Activated T-cell treated with anti-CD3 and anti-CD28 coated beads, Interleukin-2, amount 50 U/mL, for 4 hours (primary cell): ENCODE measurements at regions not wholly inside any gene's neighbourhood (a gene's known extent, or its start where the extent isn't known, plus 50 kb on each side); places are given as distances from the start of the nearest gene placed in this dataset.

Source experiments
- ATAC-seq, 2 donors: fragments of 200-7000 bp; cut with Tn5 transposase; one replicate each; pipeline ENCODE4 v1.10.0; 2021
- DNase-seq: peaks from one replicate; pipeline ENCODE4 v3.0.0-alpha.2; 2020
- H3K27me3 Mint-ChIP-seq: one replicate; pipeline ENCODE4 v1.8.0; 2021; ENCODE audit warnings: low read depth, mixed read lengths
- H3K36me3 Mint-ChIP-seq: one replicate; pipeline ENCODE4 v1.8.0; 2022; ENCODE audit warnings: mixed read lengths; ENCODE audit not compliant: insufficient read depth
- H3K4me1 Mint-ChIP-seq: one replicate; pipeline ENCODE4 v1.8.0; 2021; ENCODE audit warnings: low read depth, mixed read lengths
- H3K4me3 Mint-ChIP-seq: one replicate; pipeline ENCODE4 v1.8.0; 2021; ENCODE audit warnings: mild to moderate bottlenecking, moderate library complexity, mixed read lengths
- H3K9me3 Mint-ChIP-seq: one replicate; pipeline ENCODE4 v1.8.0; 2021; ENCODE audit warnings: mixed read lengths

- no peaks in the 10 kb centered on the region for H3K4me1 Mint-ChIP-seq
- peaks cover 14% of the 10 kb centered on the region for H3K9me3 Mint-ChIP-seq
- H3K4me3 Mint-ChIP-seq, result no peak overlapping the region
- DNase-seq (no peak), ATAC-seq (no peak)
- H3K27me3 Mint-ChIP-seq, result no peaks in the 10 kb centered on the region
- H3K36me3 Mint-ChIP-seq, result no peaks in the 10 kb centered on the region
Observed at GRCh38 chr13:37450276-37450675, 148.3 kb downstream of the POSTN start.

- Mint-ChIP-seq H3K9me3 (no peaks in the 10 kb centered on the region), H3K27me3 (no peaks in the 10 kb centered on the region), H3K36me3 (no peaks in the 10 kb centered on the region), H3K4me3 (no peak overlapping the region), H3K4me1 (no peaks in the 10 kb centered on the region)
- ATAC-seq (no peak), DNase-seq (no peak)
Observed at GRCh38 chr13:37448153-37448552, 150.4 kb downstream of the POSTN start.

- Mint-ChIP-seq H3K36me3 (no peaks in the 10 kb centered on the region), H3K4me1 (no peaks in the 10 kb centered on the region), H3K27me3 (no peaks in the 10 kb centered on the region), H3K9me3 (no peaks in the 10 kb centered on the region), H3K4me3 (no peak overlapping the region)
- no peak for ATAC-seq
- no peak for DNase-seq
Observed at GRCh38 chr13:37446503-37446902, 152.1 kb downstream of the POSTN start.

GRCh38 chr13:37443538-37443937 is 155.0 kb downstream of the POSTN start:
- Mint-ChIP-seq H3K36me3 (no peaks in the 10 kb centered on the region), H3K4me3 (no peak overlapping the region), H3K9me3 (no peaks in the 10 kb centered on the region), H3K27me3 (no peaks in the 10 kb centered on the region), H3K4me1 (no peaks in the 10 kb centered on the region)
- no peak for ATAC-seq
- DNase-seq, result no peak

GRCh38 chr13:37442996-37443395 is 155.6 kb downstream of the POSTN start:
- Mint-ChIP-seq H3K36me3 (no peaks in the 10 kb centered on the region), H3K27me3 (no peaks in the 10 kb centered on the region), H3K9me3 (no peaks in the 10 kb centered on the region), H3K4me1 (no peaks in the 10 kb centered on the region), H3K4me3 (no peak overlapping the region)
- ATAC-seq (no peak), DNase-seq (no peak)

- Mint-ChIP-seq H3K4me1 (no peaks in the 10 kb centered on the region), H3K36me3 (no peaks in the 10 kb centered on the region), H3K27me3 (no peaks in the 10 kb centered on the region), H3K4me3 (no peak overlapping the region), H3K9me3 (peaks cover 3% of the 10 kb centered on the region)
- no peak for ATAC-seq
- DNase-seq, result no peak
Observed at GRCh38 chr13:37435881-37436280, 162.7 kb downstream of the POSTN start.

GRCh38 chr13:37433086-37433485 is 165.5 kb downstream of the POSTN start:
- H3K36me3 Mint-ChIP-seq, result no peaks in the 10 kb centered on the region

GRCh38 chr13:37429976-37430375 is 168.6 kb downstream of the POSTN start:
- ATAC-seq, result no peak
- Mint-ChIP-seq H3K9me3 (peaks cover 13% of the 10 kb centered on the region), H3K36me3 (no peaks in the 10 kb centered on the region), H3K4me1 (no peaks in the 10 kb centered on the region), H3K27me3 (no peaks in the 10 kb centered on the region), H3K4me3 (no peak overlapping the region)
- no peak for DNase-seq

More at GRCh38 chr13:37433086-37433485, 165.5 kb downstream of the POSTN start:
- ATAC-seq (no peak), DNase-seq (no peak)
- no peaks in the 10 kb centered on the region for H3K27me3 Mint-ChIP-seq
- no peaks in the 10 kb centered on the region for H3K4me1 Mint-ChIP-seq
- no peak overlapping the region for H3K4me3 Mint-ChIP-seq
- peaks cover 17% of the 10 kb centered on the region for H3K9me3 Mint-ChIP-seq

- Mint-ChIP-seq H3K4me1 (no peaks in the 10 kb centered on the region), H3K27me3 (no peaks in the 10 kb centered on the region)
- no peak for ATAC-seq
Observed at GRCh38 chr13:37427843-37428494, 170.6 kb downstream of the POSTN start.

GRCh38 chr13:37418490-37418889 is 180.1 kb downstream of the POSTN start:
- Mint-ChIP-seq H3K36me3 (no peaks in the 10 kb centered on the region), H3K9me3 (no peaks in the 10 kb centered on the region), H3K4me3 (no peak overlapping the region), H3K4me1 (no peaks in the 10 kb centered on the region), H3K27me3 (no peaks in the 10 kb centered on the region)
- DNase-seq (no peak), ATAC-seq (no peak)

More at GRCh38 chr13:37427843-37428494, 170.6 kb downstream of the POSTN start:
- Mint-ChIP-seq H3K36me3 (no peaks in the 10 kb centered on the region), H3K4me3 (no peak overlapping the region), H3K9me3 (peaks cover 19% of the 10 kb centered on the region)
- no peak for DNase-seq

- Mint-ChIP-seq H3K36me3 (no peaks in the 10 kb centered on the region), H3K9me3 (no peaks in the 10 kb centered on the region), H3K27me3 (no peaks in the 10 kb centered on the region), H3K4me3 (no peak overlapping the region), H3K4me1 (no peaks in the 10 kb centered on the region)
- no peak for DNase-seq
- no peak for ATAC-seq
Observed at GRCh38 chr13:37417060-37417441, 181.5 kb downstream of the POSTN start.

- Mint-ChIP-seq H3K9me3 (no peaks in the 10 kb centered on the region), H3K27me3 (no peaks in the 10 kb centered on the region), H3K4me1 (no peaks in the 10 kb centered on the region), H3K36me3 (no peaks in the 10 kb centered on the region), H3K4me3 (no peak overlapping the region)
- DNase-seq (no peak), ATAC-seq (no peak)
Observed at GRCh38 chr13:37416291-37417059, 182.1 kb downstream of the POSTN start.

GRCh38 chr13:37413161-37413560 is 185.4 kb downstream of the POSTN start:
- Mint-ChIP-seq H3K4me3 (no peak overlapping the region), H3K9me3 (no peaks in the 10 kb centered on the region), H3K4me1 (no peaks in the 10 kb centered on the region), H3K27me3 (no peaks in the 10 kb centered on the region), H3K36me3 (no peaks in the 10 kb centered on the region)
- DNase-seq (no peak), ATAC-seq (no peak)

GRCh38 chr13:37412241-37412921 is 186.2 kb downstream of the POSTN start:
- Mint-ChIP-seq H3K36me3 (no peaks in the 10 kb centered on the region), H3K9me3 (no peaks in the 10 kb centered on the region), H3K27me3 (no peaks in the 10 kb centered on the region), H3K4me3 (no peak overlapping the region), H3K4me1 (no peaks in the 10 kb centered on the region)
- DNase-seq (no peak), ATAC-seq (no peak)

GRCh38 chr13:37410316-37410715 is 188.3 kb downstream of the POSTN start:
- H3K36me3 Mint-ChIP-seq, result no peaks in the 10 kb centered on the region
- DNase-seq, result no peak
- ATAC-seq, result no peak
- no peaks in the 10 kb centered on the region for H3K9me3 Mint-ChIP-seq
- no peaks in the 10 kb centered on the region for H3K4me1 Mint-ChIP-seq
- H3K4me3 Mint-ChIP-seq, result no peak overlapping the region
- H3K27me3 Mint-ChIP-seq, result no peaks in the 10 kb centered on the region
